Transverse colon (tissue), 4 donors: ENCODE measurements at regions not wholly inside any gene's neighbourhood (a gene's known extent, or its start where the extent isn't known, plus 50 kb on each side); places are given as distances from the start of the nearest gene placed in this dataset.
"Not testable (repeated sequence)": the region's sequence is repeated elsewhere in the genome, so short reads cannot be mapped to it uniquely, and the experiment has no call there.

Source experiments
- CTCF ChIP-seq, 5 experiments: fragments of 200-600 bp in 3 of 5; fragments of 450-650 bp in 2 of 5; sonication (generic) in 3 of 5; IDR thresholded peaks; 1 replicate in 2 of 5; 2 replicates in 3 of 5; pipeline ENCODE4 v1.5.1; 2016 to 2017; ENCODE audit warnings: antibody characterized with exemption in 5 of 5, inconsistent platforms in 3 of 5, mild to moderate bottlenecking in 2 of 5, moderate library complexity in 1 of 5
- EP300 ChIP-seq: sonication (generic); formaldehyde crosslinking; IDR thresholded peaks from one replicate; pipeline ENCODE4 v1.6.1; 2017; ENCODE audit warnings: antibody characterized with exemption, low read depth
- POLR2A ChIP-seq: fragments of 450-650 bp; IDR thresholded peaks from one replicate; pipeline ENCODE4 v1.6.1; 2016; ENCODE audit warnings: antibody characterized with exemption, mild to moderate bottlenecking, moderate library complexity
- POLR2AphosphoS5 ChIP-seq, 3 donors: sonication (generic); formaldehyde crosslinking; IDR thresholded peaks; one replicate each; pipeline ENCODE4 v1.6.1; 2016; ENCODE audit warnings: antibody characterized with exemption in 3 of 3

DNA sequence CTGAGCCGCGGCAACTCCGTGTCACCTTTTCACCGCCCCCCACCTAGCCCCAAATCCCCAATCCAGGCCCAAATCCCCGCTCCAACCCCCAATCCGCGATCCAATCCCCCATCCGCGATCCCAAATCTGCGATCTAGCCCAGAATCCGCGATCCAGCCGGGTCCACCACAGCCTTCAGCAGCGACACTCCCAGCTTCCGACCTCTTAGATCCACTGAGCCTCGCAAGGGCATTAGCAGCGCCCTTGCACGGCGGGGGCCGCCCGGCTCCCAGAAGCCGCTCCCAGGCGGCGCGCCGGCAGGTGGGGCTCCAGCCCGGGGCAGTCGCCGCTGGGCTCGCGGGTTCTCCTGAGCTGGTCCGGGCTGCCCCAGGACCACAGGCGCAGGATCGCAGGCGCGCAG lies 116.1 kb upstream of the TPTE start:
- not testable (repeated sequence) for TF ChIP-seq POLR2A; CTCF (IDR thresholded peaks at IDR 0.05); POLR2AphosphoS5 (IDR thresholded peaks at IDR 0.05); EP300
